ENCODE measurements at regions not wholly inside any gene's neighbourhood (a gene's known extent, or its start where the extent isn't known, plus 50 kb on each side); places are given as distances from the start of the nearest gene placed in this dataset.

GRCh38 chr17:77274096-77274845, 133.5 kb downstream of the SEC14L1 start (continued):
- TF ChIP-seq EZH2 (IDR thresholded peaks at IDR 0.05; ENCODE audit: low read depth, low read length, severe bottlenecking) (no peak), E2F6 (IDR thresholded peaks at IDR 0.05) (no peak), JUN (IDR thresholded peaks at IDR 0.05; ENCODE audit: low read depth, low read length) (no peak), BCL11A (IDR thresholded peaks at IDR 0.05; ENCODE audit: low read depth in 2 of 2, low read length in 2 of 2) (no peak), CTCF (IDR thresholded peaks at IDR 0.05; ENCODE audit: control extremely low read depth in 1 of 3, insufficient read depth in 1 of 3, low read depth in 1 of 3, low read length in 3 of 3) (no peak), POLR2A (IDR thresholded peaks at IDR 0.05; ENCODE audit: control extremely low read depth in 1 of 2, low read depth in 2 of 2, low read length in 2 of 2) (no peak), SAP30 (IDR thresholded peaks at IDR 0.05; ENCODE audit: insufficient read depth, insufficient replicate concordance, low read length) (no peak)
